NCI-H82 treated with DMSO at 0.1 percent for 48 hours (cell line): ENCODE measurements at regions not wholly inside any gene's neighbourhood (a gene's known extent, or its start where the extent isn't known, plus 50 kb on each side); places are given as distances from the start of the nearest gene placed in this dataset.

Experiments used
- DNase-seq: peaks from one replicate; lab custom pipeline; 2025; ENCODE audit not compliant: unreplicated experiment; lab: John Stamatoyannopoulos, UW

- no peak for DNase-seq
These were observed 371.4 kb downstream of the SV2B start for GRCh38 chr15:91471468-91471867.

GRCh38 chr15:91472316-91472756, 372.3 kb downstream of the SV2B start:
- no peak for DNase-seq

DNA sequence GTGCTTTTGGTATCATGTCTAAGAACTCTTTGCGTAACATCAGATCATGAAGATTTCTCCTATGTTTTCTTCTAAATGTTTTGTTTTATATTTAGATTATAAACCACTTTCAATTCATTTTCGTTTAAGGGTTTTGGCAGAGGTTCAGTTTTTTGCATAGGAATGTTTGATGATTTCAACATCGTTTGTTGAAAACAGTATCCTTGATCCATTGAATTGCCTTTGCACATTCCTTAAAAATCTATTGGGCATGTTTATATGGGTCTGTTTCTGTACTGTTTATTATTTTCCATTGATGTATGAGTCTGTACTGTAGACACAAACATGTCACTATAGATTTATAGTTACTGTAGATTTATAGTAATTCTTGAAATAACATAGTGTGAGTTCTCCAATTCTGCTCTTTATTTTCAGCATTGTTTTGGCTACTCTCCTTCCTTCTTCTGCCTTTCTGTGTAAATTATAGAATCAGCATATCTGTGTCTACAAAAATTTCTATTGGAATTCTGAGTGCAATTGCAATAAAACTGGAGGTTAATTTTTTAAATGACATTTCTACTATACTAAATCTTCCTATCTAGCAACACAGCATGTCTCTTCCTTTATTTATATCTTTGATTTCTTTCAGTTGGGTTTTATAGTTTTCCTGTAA, 374.0 kb downstream of the SV2B start:
- no peak for DNase-seq

GRCh38 chr15:91476861-91477260, 376.6 kb upstream of the SLCO3A1 start:
- DNase-seq, result no peak

GRCh38 chr15:91478717-91479191, 374.8 kb upstream of the SLCO3A1 start:
- no peak for DNase-seq

GRCh38 chr15:91480426-91480825, 373.1 kb upstream of the SLCO3A1 start:
- DNase-seq, result no peak

DNA sequence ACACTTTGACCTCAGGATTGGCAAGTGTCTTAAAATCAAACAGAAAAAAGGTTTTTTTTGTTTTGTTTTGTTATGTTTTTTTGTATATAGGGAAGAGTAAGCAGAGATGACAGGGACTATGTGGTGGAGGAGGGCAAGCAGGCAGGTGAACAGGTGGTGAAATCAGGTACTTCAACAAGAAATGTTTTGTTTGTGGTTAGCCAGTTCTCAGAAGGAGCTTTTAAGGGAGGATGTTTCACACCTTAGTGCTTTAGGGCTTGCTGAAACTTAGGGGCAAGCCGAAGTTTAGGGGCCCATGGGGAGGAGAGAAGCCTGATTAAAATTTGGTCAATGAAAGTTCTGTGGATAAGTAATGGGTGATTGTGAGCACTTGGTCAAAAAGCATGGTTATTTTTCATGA, 370.7 kb upstream of the SLCO3A1 start:
- DNase-seq, result no peak

DNA sequence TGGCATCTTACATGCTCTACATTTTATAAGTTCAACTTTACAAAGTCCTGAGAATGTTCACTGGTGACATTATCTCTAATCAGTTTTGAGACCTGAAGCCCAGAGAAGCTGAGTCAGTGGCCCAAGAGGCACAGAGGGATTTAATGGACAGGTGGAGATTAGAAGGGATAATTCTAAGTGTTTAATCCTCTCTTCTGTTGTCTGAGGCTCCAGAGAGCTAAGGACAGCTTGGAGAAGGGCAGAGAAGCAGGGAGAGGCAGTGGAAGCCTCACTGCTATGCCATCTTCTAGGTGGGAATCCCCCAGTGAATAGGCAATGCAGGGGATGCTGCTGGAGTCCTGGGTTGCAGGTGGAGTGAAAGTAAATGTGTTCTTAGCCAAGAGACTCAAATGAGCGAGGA, 369.4 kb upstream of the SLCO3A1 start:
- DNase-seq, result peak; percentile 92

DNA sequence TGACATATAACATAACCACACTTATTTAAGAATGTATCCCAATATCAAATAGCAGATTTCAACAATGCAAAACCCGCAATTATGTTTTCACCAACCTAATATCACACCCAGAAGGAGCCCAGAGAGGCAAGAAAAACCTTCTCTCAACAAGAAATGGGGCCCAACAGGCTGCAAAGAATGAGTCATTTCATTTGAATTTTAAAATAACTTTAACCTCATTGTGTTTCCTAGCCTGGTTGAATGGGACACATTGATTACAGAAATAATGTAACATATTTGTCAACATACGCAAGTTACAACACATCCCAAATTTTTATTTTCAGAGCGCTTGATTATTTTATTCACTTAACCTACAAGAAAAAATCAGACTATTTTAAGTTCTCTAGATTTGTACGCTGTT, 365.1 kb upstream of the SLCO3A1 start:
- no peak for DNase-seq

- DNase-seq, result no peak
These were observed 363.3 kb upstream of the SLCO3A1 start for GRCh38 chr15:91490211-91490610.

DNA sequence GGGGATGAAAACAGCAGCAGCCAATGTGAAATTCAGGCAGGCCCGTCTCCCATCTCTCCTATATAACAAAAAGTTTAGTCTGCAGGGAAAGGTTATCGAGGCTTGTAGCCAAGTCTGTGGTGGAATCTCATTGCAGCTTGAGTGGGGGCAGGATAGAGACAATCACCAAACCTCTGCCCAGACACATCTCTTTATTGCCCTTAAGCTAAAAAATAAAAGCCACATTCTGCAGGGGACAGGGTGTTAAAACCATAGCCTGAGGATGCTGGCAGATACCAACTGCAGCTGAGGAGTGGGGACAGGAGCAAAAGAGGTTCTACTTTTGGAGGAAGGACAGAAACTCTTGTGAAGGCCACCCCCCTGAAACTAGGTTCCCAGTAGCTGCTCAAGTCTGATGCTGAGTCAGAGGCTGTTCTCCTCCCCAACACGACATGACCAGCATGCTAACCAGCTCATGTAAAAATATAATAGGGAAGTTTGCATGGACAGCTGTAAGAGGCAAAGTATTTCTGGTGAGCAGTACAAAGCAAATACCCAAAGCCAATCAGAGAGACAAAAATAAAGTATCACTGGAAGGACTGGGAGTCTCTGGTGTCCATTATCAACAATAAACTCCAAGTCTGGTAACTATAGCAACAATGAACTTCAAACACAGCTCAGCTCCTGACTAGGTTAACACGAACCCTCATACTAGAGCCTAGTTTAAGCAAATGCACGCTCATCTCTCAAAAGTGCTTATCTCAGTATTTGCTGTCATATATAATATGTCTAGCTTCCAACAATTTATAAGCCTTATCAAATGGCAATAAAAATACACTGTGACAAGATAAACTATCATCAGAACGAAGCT, 362.2 kb upstream of the SLCO3A1 start:
- DNase-seq, result no peak

- DNase-seq, result no peak
These were observed 356.5 kb upstream of the SLCO3A1 start for GRCh38 chr15:91496754-91497691.

- no peak for DNase-seq
These were observed 355.3 kb upstream of the SLCO3A1 start for GRCh38 chr15:91498046-91498748.

GRCh38 chr15:91498749-91499062, 354.8 kb upstream of the SLCO3A1 start:
- DNase-seq, result no peak

- no peak for DNase-seq
These were observed 353.6 kb upstream of the SLCO3A1 start for GRCh38 chr15:91499774-91500383.

DNA sequence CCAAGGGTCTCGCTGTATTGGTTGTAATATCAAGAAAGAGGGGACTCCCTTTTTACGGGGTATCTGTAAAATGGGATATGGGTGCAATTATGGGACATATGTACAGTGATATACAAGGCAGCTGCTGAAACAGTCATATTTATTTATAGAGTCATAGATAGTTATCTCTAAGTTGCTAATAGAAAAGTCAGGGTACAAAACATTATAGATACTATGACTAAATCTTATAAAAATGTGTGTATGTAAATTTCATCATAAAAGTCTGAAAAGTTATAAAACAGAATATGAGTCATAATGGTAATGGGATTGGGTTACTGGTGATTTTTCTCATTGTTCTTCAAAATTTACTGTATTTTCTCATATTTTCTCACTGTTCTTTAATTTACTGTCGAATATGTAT, 344.9 kb upstream of the SLCO3A1 start:
- DNase-seq, result no peak

- DNase-seq, result no peak
These were observed 339.4 kb upstream of the SLCO3A1 start for GRCh38 chr15:91514147-91514546.

- no peak for DNase-seq
These were observed 338.2 kb upstream of the SLCO3A1 start for GRCh38 chr15:91515188-91515754.

GRCh38 chr15:91516866-91517265, 336.6 kb upstream of the SLCO3A1 start:
- DNase-seq, result no peak
